H9 (cell line): ENCODE measurements at regions not wholly inside any gene's neighbourhood (a gene's known extent, or its start where the extent isn't known, plus 50 kb on each side); places are given as distances from the start of the nearest gene placed in this dataset.

Experiments
- DNase-seq: peaks from one replicate; pipeline ENCODE4 v3.0.0-alpha.2; 2017
- H2AFZ ChIP-seq: one replicate; pipeline ENCODE4 v1.6.1; 2013; ENCODE audit warnings: mild to moderate bottlenecking, low read length, control low read depth, moderate library complexity
- H2AK5ac ChIP-seq: 2 replicates; pipeline ENCODE4 v1.6.1; 2013; ENCODE audit warnings: low read length, control low read depth, mixed read lengths; ENCODE audit not compliant: insufficient read length
- H2BK120ac ChIP-seq: one replicate; pipeline ENCODE4 v1.6.1; 2013; ENCODE audit warnings: low read depth, mild to moderate bottlenecking, low read length, control low read depth, inconsistent platforms; ENCODE audit not compliant: poor library complexity, severe bottlenecking
- H2BK12ac ChIP-seq: 2 replicates; pipeline ENCODE4 v1.6.1; 2013; ENCODE audit warnings: low read length, control low read depth, mixed read lengths, low read depth; ENCODE audit not compliant: insufficient read length
- H2BK15ac ChIP-seq: 2 replicates; pipeline ENCODE4 v1.6.1; 2013; ENCODE audit warnings: low read depth, low read length, control low read depth
- H2BK20ac ChIP-seq: one replicate; pipeline ENCODE4 v1.6.1; 2013; ENCODE audit warnings: low read depth, mild to moderate bottlenecking, low read length, control low read depth, inconsistent platforms; ENCODE audit not compliant: poor library complexity, severe bottlenecking
- H2BK5ac ChIP-seq: 2 replicates; pipeline ENCODE4 v1.6.1; 2013; ENCODE audit warnings: low read length, control low read depth, mixed read lengths; ENCODE audit not compliant: insufficient read length
- H3K14ac ChIP-seq: 2 replicates; pipeline ENCODE4 v1.6.1; 2013; ENCODE audit warnings: low read length, control low read depth; ENCODE audit not compliant: insufficient read depth
- H3K18ac ChIP-seq: 2 replicates; pipeline ENCODE4 v1.6.1; 2013; ENCODE audit warnings: low read depth, mild to moderate bottlenecking, mixed read lengths, low read length, control low read depth; ENCODE audit not compliant: insufficient read length
- H3K23ac ChIP-seq: 2 replicates; pipeline ENCODE4 v1.6.1; 2013; ENCODE audit warnings: low read length, control low read depth, mixed read lengths, low read depth; ENCODE audit not compliant: insufficient read length
- H3K23me2 ChIP-seq: 2 replicates; pipeline ENCODE4 v1.6.1; 2013; ENCODE audit warnings: low read depth, mild to moderate bottlenecking, mixed read lengths, low read length, control low read depth; ENCODE audit not compliant: insufficient read length, poor library complexity, severe bottlenecking
- H3K27ac ChIP-seq: 2 replicates; pipeline ENCODE4 v1.5.1; 2013; ENCODE audit warnings: low read length, control low read depth, mixed read lengths, low read depth; ENCODE audit not compliant: insufficient read length
- H3K27me3 ChIP-seq: 2 replicates; pipeline ENCODE4 v1.6.1; 2013; ENCODE audit warnings: low read length, control low read depth, inconsistent platforms; ENCODE audit not compliant: insufficient read depth
- H3K4ac ChIP-seq: 2 replicates; pipeline ENCODE4 v1.6.1; 2013; ENCODE audit warnings: low read depth, mild to moderate bottlenecking, control low read depth, inconsistent platforms, low read length, moderate library complexity
- H3K4me1 ChIP-seq: 2 replicates; pipeline ENCODE4 v1.6.1; 2013; ENCODE audit warnings: low read length, control low read depth, inconsistent platforms; ENCODE audit not compliant: insufficient read depth
- H3K4me2 ChIP-seq: 2 replicates; pipeline ENCODE4 v1.6.1; 2013; ENCODE audit warnings: low read length, control low read depth, mixed read lengths; ENCODE audit not compliant: insufficient read length, insufficient read depth
- H3K56ac ChIP-seq: 2 replicates; pipeline ENCODE4 v1.6.1; 2013; ENCODE audit warnings: low read depth, mild to moderate bottlenecking, mixed read lengths, low read length, control low read depth; ENCODE audit not compliant: insufficient read length
- H3K79me1 ChIP-seq: 2 replicates; pipeline ENCODE4 v1.6.1; 2013; ENCODE audit warnings: low read depth, mild to moderate bottlenecking, moderate library complexity, low read length, control low read depth, inconsistent platforms; ENCODE audit not compliant: insufficient read depth, poor library complexity, severe bottlenecking
- H3K79me2 ChIP-seq: 2 replicates; pipeline ENCODE4 v1.6.1; 2013; ENCODE audit warnings: low read length, control low read depth, inconsistent platforms; ENCODE audit not compliant: insufficient read depth
- H3K9ac ChIP-seq: 2 replicates; pipeline ENCODE4 v1.6.1; 2013; ENCODE audit warnings: low read length, control low read depth, mixed read lengths; ENCODE audit not compliant: insufficient read length; ENCODE audit errors: extremely low read depth
- H3K9me3 ChIP-seq: one replicate; pipeline ENCODE4 v1.6.1; 2013; ENCODE audit warnings: low read depth, low read length, inconsistent platforms; ENCODE audit not compliant: control insufficient read depth
- H3T11ph ChIP-seq: one replicate; pipeline ENCODE4 v1.6.1; 2013; ENCODE audit warnings: mild to moderate bottlenecking, low read length, control low read depth, inconsistent platforms
- H4K20me1 ChIP-seq: one replicate; pipeline ENCODE4 v1.6.1; 2013; ENCODE audit not compliant: control insufficient read depth, insufficient read length, insufficient read depth
- H4K5ac ChIP-seq: 2 replicates; pipeline ENCODE4 v1.6.1; 2013; ENCODE audit warnings: low read depth, mild to moderate bottlenecking, mixed read lengths, low read length, control low read depth; ENCODE audit not compliant: insufficient read length
- H4K8ac ChIP-seq: replicated peaks from 2 replicates; pipeline ENCODE4 v1.6.1; 2013; ENCODE audit warnings: low read length, control low read depth, mixed read lengths, low read depth; ENCODE audit not compliant: insufficient read length
- H4K91ac ChIP-seq: 2 replicates; pipeline ENCODE4 v1.6.1; 2013; ENCODE audit warnings: low read depth, mild to moderate bottlenecking, moderate library complexity, mixed read lengths, low read length, control low read depth; ENCODE audit not compliant: insufficient read length
- H3K27ac Mint-ChIP-seq, 3 experiments: 2 replicates in 2 of 3; 3 replicates in 1 of 3; pipeline ENCODE4 v1.8.0; 2020 to 2021; ENCODE audit warnings: mixed read lengths in 3 of 3, mild to moderate bottlenecking in 1 of 3, moderate library complexity in 1 of 3
- H3K27me3 Mint-ChIP-seq: 2 replicates; pipeline ENCODE4 v1.8.0; 2021; ENCODE audit warnings: low read depth, mild to moderate bottlenecking, moderate library complexity, mixed read lengths
- H3K36me3 Mint-ChIP-seq, 3 experiments: 2 replicates in 2 of 3; 3 replicates in 1 of 3; pipeline ENCODE4 v1.8.0; 2020 to 2021; ENCODE audit warnings: low read depth in 3 of 3, mixed read lengths in 3 of 3; ENCODE audit not compliant: insufficient read depth in 1 of 3
- H3K4me1 Mint-ChIP-seq, 2 experiments: 2 replicates each; pipeline ENCODE4 v1.8.0; 2020; ENCODE audit warnings: mixed read lengths in 2 of 2
- H3K4me3 Mint-ChIP-seq, 2 experiments: 2 replicates in 1 of 2; 3 replicates in 1 of 2; pipeline ENCODE4 v1.8.0; 2020 to 2021; ENCODE audit warnings: mild to moderate bottlenecking in 2 of 2, mixed read lengths in 2 of 2, moderate library complexity in 1 of 2
- H3K9me3 Mint-ChIP-seq, 2 experiments: 2 replicates in 1 of 2; 3 replicates in 1 of 2; pipeline ENCODE4 v1.8.0; 2020; ENCODE audit warnings: mild to moderate bottlenecking in 2 of 2, mixed read lengths in 2 of 2, moderate library complexity in 1 of 2
- CTCF ChIP-seq: fragments of 200-600 bp; sonication (generic); conservative IDR thresholded peaks from 3 replicates; pipeline ENCODE4 v1.8.0; 2021; ENCODE audit warnings: antibody characterized with exemption, mild to moderate bottlenecking
- WGBS: extraction: QIAGEN DNeasy Blood & Tissue Kit; methylation state at CpG from one replicate; pipeline ENCODE4 v1.1.7; 2013; ENCODE audit warnings: missing lambda C conversion rate, low lambda C conversion rate, mixed read lengths; ENCODE audit not compliant: insufficient read length; ENCODE audit errors: extremely low coverage; 5-methylcytosine and 5-hydroxymethylcytosine counted together

- Histone ChIP-seq H4K5ac (no peak overlapping the region), H3K14ac (no peak overlapping the region), H3K56ac (no peak overlapping the region), H3K79me2 (no peaks in the 10 kb centered on the region), H3K18ac (no peak overlapping the region), H4K91ac (no peak overlapping the region), H2BK20ac (no peak overlapping the region), H4K20me1 (no peaks in the 10 kb centered on the region), H3K23ac (no peak overlapping the region), H3K79me1 (no peaks in the 10 kb centered on the region), H3T11ph (no peak overlapping the region), H3K27ac (no peak overlapping the region), H3K9me3 (no peaks in the 10 kb centered on the region), H2BK120ac (no peak overlapping the region), H2BK15ac (no peak overlapping the region), H3K27me3 (no peaks in the 10 kb centered on the region), H3K4me1 (no peaks in the 10 kb centered on the region; the same call in 1 of the 2 replicates), H3K9ac (no peak overlapping the region), H4K8ac (no peak overlapping the region), H3K23me2 (no peaks in the 10 kb centered on the region), H3K4me2 (no peak overlapping the region), H2AFZ (no peak overlapping the region), H2BK5ac (no peak overlapping the region), H2BK12ac (no peak overlapping the region), H2AK5ac (no peak overlapping the region), H3K4ac (no peak overlapping the region)
- H3K27ac Mint-ChIP-seq, result peak overlapping the region in 1 of 3 experiments; percentile 44; a peak in 1 of 7 replicates
- whole genome bisulfite sequencing, result no CpG with 5 or more reads among the region's 1 CpG
- no peak for DNase-seq
- peaks cover 13 to 22% of the 10 kb centered on the region in 2 experiments for H3K4me1 Mint-ChIP-seq
- peaks cover 0 to 4% (median 0%) of the 10 kb centered on the region in 3 experiments; a peak in 4 of 7 replicates for H3K36me3 Mint-ChIP-seq
- no peak for TF ChIP-seq CTCF
- H3K4me3 Mint-ChIP-seq, result no peak overlapping the region
- no peaks in the 10 kb centered on the region; the same call in 1 of the 2 replicates for H3K27me3 Mint-ChIP-seq
- H3K9me3 Mint-ChIP-seq, result peaks cover 0 to 3% of the 10 kb centered on the region in 2 experiments; a peak in 1 of 5 replicates
Measured at GRCh38 chr11:127339376-127339775, 338.8 kb upstream of the KIRREL3 start.
